Renal pelvis (tissue), 1 donor: ENCODE measurements at regions not wholly inside any gene's neighbourhood (a gene's known extent, or its start where the extent isn't known, plus 50 kb on each side); places are given as distances from the start of the nearest gene placed in this dataset.
A peak's percentile ranks its signal among the peaks of the same experiment; 100 is the strongest.
"Not testable (repeated sequence)": the region's sequence is repeated elsewhere in the genome, so short reads cannot be mapped to it uniquely, and the experiment has no call there.

Source experiments
- DNase-seq: peaks from one replicate; pipeline ENCODE4 v3.0.0-alpha.2; 2013

GRCh38 chrX:10676235-10676957 is 56.0 kb upstream of the MID1 start:
- no peak for DNase-seq

- DNase-seq = no peak
These were observed 57.1 kb upstream of the MID1 start for GRCh38 chrX:10677490-10677889.

- no peak for DNase-seq
These were observed 59.0 kb upstream of the MID1 start for GRCh38 chrX:10679387-10679786.

- no peak for DNase-seq
These were observed 60.8 kb upstream of the MID1 start for GRCh38 chrX:10681167-10681566.

DNA sequence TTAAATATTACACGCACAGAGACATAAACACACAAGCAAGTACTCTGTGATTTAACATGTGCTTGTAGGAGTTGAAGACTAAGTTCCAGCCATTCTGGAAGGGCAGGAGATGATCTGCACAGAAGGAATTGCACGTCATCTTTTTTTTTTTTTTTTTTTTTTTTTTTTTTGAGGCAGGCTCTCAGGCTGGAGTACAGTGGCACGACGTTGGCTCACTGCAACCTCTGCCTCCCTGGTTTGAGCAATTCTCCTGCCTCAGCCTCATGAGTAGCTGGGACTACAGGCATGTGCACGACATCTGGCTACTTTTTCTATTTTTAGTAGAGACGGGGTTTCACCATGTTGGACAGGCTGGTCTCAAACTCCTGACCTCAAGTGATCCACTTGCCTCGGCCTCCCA is 63.2 kb upstream of the MID1 start:
- DNase-seq = not testable (repeated sequence)

DNA sequence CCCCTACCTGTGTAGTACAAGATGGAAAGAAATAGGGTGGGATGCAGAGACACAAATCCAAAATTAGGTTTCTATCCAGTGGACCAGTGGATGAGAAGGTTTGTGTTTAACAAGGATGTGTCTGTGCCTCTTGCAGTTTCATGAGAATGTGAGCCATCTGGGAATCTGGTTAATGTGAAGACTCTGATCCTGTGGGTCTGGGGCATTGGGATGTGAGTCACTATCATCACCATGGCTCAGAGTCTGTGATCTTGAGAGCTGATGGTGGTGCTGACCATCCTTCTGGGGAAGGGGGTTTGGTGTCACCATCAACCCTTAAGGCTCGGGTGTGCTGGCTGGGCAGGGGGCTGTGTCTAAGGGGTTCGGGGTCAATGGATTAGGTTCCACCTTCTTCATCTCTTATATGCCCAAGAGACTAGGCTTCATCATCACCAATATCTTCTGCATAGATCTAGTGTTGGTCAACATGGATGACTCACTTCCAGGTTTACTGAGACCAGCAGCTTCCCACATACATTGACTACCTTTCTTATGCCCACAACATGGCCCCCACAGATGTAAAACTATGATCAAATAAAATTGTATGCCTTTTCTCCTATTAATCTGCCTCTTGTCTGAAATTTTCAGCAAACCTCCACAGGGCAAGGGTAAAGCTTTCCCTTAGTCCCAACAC is 65.7 kb upstream of the MID1 start:
- no peak for DNase-seq

DNA sequence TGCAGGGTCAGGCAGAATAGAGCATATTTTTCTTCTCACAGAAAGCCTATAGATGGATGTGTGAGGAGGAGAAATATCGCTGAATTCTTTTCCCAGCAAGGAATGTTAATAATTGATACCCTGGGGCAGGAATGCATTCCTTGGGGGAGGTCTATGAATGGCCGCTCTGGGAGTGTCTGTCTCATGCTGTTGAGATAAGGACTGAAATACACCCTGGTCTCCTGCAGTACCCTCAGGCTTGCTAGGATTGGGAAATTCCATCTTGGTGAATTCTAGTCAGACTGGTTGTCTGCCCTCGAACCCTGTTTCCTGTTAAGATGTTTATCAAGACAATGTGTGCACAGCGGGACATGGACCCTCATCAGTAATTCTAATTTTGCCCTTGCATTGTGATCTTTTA is 71.4 kb upstream of the MID1 start:
- DNase-seq = not testable (repeated sequence)

DNA sequence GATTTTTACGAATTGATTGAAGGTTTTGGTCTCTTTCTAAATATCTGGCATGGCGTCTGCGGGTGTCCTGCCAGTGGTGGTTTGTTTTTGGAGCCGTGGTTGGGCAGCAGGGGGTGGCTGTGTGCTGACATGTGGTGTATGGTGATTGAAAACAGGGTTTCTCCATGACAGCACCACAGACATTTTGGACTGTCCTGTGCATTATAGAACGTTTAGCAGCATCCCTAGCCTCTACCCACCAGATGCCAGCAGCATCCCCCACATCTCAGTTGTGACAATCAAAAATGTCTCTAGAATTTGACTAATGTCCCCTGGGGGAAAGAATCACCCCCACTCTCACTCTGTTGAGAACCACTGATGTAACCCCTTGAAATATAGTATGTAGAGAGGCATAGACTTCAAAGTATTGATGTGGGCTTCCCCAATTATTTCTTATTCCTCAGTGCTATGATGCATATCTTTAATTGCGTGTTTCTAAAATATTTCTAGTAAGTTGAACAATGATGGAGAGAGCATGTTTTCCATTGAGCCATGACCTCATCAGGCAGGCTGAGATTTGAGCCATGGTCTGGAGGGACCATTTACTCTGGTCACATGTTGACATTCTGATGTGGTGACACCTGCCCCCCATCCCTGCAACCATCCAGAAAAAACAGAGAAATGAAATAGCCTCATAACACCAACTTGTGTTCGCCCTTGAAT is 77.4 kb upstream of the MID1 start:
- no peak for DNase-seq

DNA sequence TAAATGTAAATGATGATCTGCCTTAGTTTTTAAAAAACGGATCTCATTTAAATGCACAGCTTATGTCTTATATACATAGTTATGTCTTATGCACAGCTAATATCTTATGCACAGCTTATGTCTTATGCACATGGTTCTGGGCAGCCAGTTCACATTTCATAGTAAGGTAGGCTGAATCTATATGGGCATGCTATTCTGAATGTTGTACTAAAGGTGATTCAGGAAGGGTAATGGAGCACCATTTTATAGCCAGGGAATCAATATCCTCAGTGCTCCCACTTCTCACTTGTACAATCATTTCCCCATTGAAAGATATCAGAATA is 77.9 kb upstream of the MID1 start:
- DNase-seq = no peak

- DNase-seq = no peak
These were observed 81.6 kb upstream of the MID1 start for GRCh38 chrX:10702031-10702430.

DNA sequence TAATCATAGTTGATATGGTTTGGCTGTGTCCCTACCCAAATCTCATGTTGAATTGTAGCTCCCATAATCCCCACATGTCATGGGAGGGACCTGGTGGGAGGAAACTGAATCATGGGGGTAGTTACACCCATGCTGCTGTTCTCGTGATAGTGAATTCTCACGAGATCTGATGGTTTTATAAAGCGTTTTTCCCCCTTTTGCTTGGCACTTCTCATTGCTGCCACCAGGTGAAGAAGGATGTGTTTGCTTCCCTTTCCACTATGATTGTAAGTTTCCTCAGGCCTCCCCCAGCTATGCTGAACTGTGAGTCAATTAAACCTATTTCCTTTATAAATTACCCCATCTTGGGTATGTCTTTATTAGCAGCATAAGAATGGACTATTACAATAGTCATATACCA is 86.0 kb upstream of the MID1 start:
- DNase-seq = not testable (repeated sequence)

DNA sequence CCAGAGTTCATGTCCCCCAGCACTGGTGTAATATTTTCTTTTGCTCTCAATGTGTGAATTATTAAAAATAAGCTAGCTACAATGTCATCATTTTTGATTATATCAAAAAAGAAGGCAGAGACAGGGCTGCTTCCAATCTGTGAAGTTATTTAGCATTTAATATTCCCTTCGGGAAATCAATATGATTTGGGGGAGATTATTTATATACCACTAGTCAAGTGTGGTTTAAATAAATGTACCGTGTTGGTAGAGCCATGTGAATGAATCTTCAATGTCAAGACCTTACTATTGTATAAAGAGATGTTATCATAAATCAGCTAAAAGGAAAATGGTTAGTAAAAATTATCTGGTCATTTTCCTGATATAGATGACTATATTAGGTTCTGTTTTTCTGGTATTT is 87.4 kb upstream of the MID1 start:
- DNase-seq = no peak

DNA sequence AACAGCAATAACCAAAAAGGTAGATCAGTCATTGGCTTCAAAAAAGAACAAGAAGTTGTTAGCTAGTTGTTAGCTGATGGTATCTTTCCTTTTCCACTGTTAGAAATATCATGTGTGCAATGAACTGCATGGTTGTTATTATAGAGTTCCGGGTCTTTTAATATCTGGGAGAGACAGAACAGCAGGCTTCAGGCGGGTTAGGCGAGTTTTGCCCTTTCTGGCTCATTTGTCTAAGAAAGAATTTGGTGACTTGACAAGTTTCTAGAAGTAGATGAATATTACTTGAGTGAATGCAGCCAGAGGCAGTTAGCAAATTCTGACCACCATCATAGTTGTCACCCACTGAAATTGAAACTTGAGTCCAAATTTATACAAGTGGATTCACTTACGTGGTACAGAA is 88.9 kb upstream of the MID1 start:
- peak; percentile 17 for DNase-seq

GRCh38 chrX:10714531-10714930 is 94.1 kb upstream of the MID1 start:
- no peak for DNase-seq

DNA sequence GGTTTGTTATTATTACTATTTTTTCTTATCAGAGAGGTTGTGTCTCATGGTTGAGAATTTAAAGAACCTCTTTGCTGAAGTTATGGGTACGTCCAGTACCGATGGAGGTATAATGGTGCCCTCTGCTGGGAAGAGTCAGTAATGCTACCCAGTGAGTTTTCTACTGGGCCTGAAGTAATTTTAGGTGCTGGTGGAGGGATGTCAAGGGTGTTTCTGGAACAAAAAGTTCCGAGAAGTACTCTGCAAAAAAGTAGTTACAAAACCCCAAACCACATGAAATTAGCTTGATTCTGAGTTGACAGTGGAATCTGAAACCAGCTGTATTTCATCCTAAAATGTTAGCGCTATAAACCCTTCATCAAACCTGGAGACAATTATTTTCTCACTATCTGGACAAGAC is 102.5 kb upstream of the MID1 start:
- peak; percentile 31 for DNase-seq

GRCh38 chrX:10725071-10725470 is 104.7 kb upstream of the MID1 start:
- DNase-seq = no peak

DNA sequence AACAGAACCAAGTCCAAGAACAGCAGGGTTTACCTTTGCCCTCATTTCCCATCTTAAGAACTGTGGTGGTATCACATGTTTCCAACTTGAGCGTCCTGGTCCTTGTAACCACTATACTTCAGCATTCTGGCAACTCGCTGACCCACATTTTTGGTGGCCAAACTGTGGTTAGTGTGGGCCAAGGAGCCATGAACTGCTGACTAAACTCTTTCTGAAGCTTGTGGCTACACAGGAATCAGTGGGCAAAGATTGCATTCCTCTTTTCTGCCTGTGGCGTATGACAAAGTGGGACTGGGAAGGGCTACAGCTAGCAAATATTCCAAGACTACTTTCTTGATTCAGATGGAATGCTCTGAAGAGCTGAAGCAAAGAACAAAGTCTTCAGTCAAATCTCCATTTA is 106.3 kb upstream of the MID1 start:
- no peak for DNase-seq

DNA sequence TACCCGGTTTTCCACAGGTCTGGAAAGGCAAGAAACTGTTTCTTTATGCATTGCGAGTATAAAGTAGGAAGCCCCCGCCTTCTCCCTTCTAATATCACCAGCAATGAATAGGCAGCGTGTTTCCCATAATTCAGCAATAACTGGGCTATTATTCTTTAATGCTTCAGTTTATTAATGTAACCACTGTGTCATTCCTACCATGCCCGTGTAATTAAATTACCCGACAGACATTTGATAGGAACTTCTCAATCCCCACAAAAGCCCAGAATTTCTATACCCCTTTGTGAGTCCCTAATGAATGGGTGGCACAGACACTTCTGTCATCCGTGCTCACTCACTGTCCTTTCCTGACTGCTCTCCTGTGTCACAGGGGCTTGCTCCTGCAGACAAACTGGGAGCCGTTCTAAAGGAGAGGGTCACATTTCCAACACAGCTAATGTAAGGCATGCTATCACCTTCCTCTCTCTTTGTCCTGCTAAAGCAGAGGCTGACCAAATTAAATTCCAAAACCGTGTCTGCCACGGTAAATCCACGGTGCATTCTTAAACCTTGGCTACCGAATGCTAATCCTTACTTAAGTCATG is 108.5 kb upstream of the MID1 start:
- no peak for DNase-seq

DNA sequence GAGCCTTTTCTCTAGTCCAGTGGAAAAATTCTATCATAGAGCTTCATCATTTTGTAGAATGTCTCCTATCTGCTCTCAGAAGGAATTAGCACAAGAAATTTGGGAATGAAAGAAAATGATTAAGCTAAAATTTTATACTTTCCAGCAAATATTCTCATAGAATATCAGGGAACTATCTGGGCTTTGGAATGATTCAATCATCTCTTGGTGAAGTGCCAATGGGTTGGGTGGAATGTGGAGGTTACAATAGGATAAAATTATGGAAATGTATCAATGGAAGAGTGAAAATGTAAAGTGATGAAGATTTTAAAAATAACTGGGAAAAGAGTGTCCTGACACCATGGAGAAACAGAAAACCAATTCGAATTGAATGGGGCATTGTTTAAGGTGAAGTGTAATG is 119.0 kb upstream of the MID1 start:
- no peak for DNase-seq

GRCh38 chrX:10741003-10741402 is 120.6 kb upstream of the MID1 start:
- DNase-seq = no peak

DNA sequence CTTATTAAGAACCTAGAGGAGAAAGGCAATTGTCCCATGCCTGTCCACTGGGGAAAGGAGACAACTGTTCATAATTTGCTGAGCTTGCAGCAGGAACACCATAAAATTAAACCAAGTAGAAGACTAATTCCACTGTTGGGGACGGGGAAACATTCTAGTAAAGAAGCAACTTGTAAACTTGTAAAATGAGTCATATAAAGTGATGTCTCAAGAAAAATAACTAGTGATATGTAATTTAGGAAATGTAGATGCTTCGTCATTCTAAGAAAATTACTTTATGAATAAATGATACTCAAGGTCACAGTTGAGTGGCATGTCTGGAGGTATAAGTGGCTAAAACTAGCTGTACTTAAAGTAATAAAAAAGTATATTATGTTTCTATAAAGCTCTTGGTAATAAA is 121.2 kb upstream of the MID1 start:
- no peak for DNase-seq

GRCh38 chrX:10743476-10743875 is 123.1 kb upstream of the MID1 start:
- no peak for DNase-seq

GRCh38 chrX:10744007-10744406 is 123.6 kb upstream of the MID1 start:
- DNase-seq = no peak
